Right renal cortex interstitium (tissue), 3 donors: ENCODE measurements at regions not wholly inside any gene's neighbourhood (a gene's known extent, or its start where the extent isn't known, plus 50 kb on each side); places are given as distances from the start of the nearest gene placed in this dataset.
"Not testable (repeated sequence)": the region's sequence is repeated elsewhere in the genome, so short reads cannot be mapped to it uniquely, and the experiment has no call there.

Experiments used
- DNase-seq, 3 donors: peaks; one replicate each; pipeline ENCODE4 v3.0.0-alpha.2; 2013; ENCODE audit warnings: low read depth in 3 of 3, low spot score in 2 of 3

DNA sequence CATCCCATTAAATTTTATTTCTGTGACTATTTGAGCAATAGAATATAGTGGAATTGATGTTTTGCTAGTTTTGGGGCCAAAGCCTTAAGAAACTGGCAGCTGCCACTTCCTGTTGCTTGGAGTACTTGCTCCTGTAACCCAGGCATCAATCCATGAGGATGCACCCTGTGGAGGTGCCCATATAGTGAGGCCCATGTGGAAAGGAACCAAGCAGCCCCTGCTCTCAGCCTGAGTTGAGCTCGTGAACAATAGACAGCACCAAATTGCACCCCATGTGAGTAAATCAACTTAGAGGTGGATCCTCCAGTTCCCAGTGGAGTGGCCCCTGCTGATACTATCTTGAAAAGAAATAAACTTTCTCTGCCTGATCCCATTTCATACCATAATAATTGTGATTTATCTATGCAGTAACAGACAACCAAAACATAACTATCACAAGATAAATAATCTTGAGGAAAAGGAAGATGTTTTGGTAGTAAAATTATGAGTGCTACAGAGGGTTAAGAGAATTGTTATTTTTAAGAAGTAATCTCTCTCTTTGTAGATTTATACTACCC lies 481.9 kb downstream of the TBC1D32 start:
- DNase-seq: no peak

DNA sequence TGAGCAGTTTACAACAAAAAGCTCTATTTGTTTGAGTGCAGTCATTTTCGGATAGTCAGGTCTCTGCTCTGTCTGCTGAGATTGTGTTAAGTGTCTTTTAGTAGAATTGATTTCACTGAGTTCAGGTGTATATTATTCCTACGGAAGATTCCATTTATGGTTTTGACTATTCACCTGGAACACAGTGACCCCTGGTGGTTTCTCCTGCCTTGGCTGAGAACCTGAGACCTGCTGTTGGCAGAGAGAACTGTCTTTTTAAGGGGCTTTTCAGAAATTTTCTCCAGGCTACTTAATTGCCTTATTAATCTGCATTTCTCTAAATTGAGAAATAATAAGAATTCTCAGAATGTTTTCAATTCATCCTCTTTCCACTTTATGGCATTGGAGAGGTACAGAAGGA lies 508.0 kb downstream of the TBC1D32 start:
- peak in 1 of 3 donors; percentile 17 for DNase-seq

- DNase-seq: no peak
Observed at GRCh38 chr6:120816794-120817193, 517.5 kb downstream of the TBC1D32 start.

GRCh38 chr6:120805276-120805675 lies 529.0 kb downstream of the TBC1D32 start:
- no peak for DNase-seq

DNA sequence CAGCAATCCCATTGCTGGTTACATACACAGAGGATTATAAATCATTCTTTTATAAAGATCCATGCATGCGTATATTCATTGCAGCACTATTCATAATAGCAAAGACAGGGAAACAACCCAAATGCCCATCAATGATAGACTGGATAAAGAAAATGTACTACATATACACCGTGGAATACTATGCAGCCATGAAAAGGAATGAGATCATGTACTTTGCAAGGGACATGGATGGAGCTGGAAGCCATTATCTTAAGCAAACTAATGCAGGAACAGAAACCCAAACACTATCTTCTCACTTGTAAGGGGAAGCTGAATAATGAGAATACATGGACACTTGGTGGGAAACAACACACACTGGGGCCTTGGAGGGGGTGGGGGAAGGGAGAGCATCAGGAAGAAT lies 529.7 kb downstream of the TBC1D32 start:
- DNase-seq: no peak

DNA sequence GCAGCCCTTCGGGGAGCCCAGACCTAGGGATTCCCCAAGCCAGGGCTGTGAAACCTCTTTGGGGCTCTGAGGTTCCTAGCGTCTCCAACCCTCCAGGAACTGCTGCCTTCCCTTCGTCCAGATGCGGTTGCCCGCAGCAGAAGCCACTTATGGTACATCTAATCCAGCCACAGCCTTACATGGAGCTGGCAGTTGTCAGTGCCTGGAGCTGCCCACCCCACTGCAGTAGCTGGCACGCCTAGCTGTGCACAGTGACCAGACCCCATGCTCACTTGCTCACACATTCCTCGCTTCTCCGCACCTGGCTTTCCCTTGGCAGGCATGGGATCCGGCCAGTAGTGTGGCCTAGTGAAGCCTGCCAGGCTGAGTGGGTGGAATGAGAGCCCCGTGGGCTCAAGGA lies 547.6 kb downstream of the TBC1D32 start:
- no peak for DNase-seq

DNA sequence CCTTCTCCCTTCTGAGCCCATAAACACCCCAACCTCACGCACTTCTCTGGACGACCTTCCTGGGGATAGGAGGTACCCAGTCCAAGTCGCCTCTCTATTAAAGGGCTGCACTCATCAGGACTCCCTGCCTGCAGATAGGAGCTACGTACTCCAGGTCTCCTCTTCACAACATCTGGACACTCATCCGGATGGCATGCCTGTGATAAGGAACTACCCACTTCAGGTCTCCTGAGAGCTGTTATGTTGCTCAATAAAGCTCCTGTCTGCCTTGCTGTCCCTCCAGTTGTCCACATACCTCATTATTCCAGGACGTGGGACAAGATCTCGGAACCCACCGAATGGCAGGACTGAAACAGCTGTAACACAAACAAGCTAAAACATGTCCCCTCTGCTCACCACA lies 548.0 kb downstream of the TBC1D32 start:
- no peak for DNase-seq

DNA sequence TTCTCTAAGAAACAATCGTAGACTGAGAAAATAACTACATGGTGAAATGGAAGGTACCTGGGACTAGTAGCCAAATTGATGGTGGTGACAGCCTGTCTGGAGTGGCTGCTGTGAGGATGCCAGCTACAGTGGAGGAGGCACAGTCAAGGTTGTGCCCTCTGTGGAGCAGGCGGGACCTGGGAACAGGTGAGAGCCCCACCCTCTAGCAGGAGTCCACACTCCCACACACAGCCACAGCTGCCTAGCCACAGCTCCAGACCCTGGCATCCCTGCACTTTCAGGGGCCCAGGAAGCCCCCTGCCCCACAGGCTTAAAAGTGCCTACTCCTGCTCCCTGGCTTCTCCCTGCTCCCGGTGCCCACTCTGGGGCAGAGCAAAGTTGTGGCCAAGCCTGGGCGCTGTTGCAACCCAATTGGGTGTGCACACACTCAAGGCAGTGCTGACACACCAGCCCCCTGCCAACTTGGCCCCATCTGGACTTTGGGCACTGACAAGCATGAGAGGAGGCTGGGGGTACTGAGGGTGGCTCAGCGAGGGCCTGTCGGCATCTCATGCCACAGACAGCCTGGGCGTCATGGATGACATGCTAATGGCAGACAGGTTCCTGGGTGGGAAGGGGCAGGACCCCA lies 548.7 kb downstream of the TBC1D32 start:
- DNase-seq: no peak

DNA sequence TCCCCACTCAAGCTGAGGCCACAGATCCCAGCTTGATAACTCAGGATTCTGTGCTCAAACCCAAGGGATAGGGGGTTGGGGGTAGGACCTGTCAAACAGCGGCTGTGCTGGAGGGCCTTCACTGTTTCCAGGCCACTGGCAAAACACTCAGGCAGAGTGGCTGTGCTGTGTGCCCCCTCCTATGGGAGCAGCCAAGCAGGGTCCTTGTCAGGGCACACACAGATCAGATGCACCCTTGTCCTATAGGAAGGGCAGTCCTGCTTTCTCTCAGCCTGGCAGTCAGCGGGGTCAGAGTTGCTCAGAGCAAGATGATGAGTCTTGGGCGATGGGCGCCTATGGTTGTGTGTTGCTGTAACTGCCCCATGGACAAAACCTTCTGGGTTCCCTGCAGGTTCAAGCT lies 554.8 kb downstream of the TBC1D32 start:
- no peak for DNase-seq

GRCh38 chr6:120775698-120776097 lies 558.6 kb downstream of the TBC1D32 start:
- DNase-seq: no peak

DNA sequence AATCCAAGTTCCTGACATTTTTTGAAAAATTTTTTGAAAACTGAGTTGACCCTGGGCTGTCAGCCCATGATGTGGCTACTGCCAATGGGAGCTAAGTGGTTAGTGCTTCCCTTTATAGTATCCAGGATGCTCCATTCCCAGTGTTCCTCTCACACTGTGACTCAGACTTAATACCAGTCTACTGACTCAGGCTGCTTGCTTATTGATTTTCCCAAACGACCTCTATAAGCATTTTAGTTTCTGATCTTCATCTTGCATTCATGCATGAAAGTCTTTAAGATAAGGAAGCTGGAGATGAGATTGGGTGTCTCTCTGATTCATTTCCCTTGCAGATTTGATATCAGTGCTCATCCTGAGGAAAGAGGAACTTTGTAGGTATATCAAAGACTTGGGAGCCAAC lies 560.0 kb downstream of the TBC1D32 start:
- no peak for DNase-seq

DNA sequence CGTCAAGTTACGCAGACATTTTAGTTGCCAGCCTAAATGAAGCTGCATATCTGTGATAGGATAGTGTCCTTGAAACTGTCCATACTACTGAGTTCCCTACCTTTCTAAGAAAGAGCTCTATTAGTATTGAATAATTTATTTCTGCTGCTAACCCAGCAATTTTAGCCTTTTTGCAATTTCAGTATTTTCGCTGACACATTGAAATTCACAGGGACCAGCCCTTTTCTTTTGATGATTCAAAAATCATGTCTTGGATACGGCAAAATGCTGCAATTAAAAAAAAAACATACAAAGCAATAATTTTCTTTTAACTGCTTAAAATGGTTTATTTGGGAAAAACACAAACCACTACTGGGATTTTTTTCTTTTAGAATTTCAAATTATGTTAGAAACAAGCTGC lies 563.3 kb downstream of the TBC1D32 start:
- no peak for DNase-seq

DNA sequence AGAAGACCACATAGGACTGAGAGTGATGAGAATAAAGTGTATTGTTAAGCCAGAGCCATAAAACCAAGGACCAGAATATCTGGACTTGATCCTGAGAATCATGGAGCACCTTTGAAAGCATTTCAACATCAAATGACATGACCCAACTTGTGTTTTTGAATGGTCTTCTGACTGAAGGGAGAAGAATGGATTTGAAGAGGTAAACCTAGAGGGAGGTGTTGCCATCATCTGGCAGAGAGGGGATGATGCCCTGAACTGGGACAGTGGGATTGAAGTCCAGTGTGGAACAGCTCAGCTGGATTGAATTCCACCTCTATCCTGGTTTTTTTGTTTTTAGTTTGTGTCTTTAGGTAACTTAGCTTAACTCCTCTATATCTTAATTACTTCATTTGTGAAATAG lies 570.0 kb downstream of the TBC1D32 start:
- DNase-seq: no peak

- no peak for DNase-seq
Observed at GRCh38 chr6:120759570-120759969, 574.7 kb downstream of the TBC1D32 start.

GRCh38 chr6:120748574-120748973 lies 585.7 kb downstream of the TBC1D32 start:
- DNase-seq: not testable (repeated sequence)

GRCh38 chr6:120736740-120737139 lies 597.5 kb downstream of the TBC1D32 start:
- no peak for DNase-seq

- no peak for DNase-seq
Observed at GRCh38 chr6:120735641-120736040, 598.6 kb downstream of the TBC1D32 start.

GRCh38 chr6:120711255-120711654 lies 623.0 kb downstream of the TBC1D32 start:
- no peak for DNase-seq

DNA sequence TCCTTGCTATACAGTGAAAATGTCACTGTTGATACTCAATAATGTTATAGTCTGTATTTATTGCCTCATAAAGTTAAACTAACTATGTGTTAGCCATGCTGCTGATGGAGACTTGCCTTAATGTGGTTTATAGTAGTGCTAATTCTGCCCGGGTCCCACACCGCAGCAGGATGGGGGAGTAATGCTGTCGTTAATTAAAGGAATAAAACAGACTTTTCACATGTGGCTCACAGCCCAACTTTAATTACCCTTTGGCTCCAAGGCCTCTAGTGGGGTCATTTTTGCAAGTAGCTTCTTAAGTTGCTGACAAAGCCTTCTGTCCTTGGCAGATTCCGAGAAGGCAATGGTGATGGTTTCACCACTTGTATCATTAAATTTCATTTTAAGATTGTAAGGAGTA lies 634.3 kb downstream of the TBC1D32 start:
- peak in 2 of 3 donors; percentile 24 to 37 for DNase-seq

DNA sequence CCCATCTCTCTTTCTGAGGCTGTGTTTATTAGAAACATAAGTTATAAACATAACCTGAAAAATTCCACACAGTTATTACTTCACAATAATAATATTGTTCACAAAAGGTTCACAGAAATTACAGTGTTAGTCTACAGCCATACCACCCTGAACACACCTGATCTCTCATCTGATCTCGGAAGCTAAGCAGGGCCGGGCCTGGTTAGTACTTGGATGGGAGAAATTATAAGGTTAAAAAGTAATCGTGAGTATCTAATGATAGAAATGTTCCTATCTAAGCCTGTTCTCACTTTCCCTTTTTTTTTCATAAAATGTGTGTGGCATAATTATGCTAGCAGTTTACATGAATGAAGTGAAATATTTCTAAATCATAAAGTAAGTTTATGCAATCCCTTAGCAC lies 647.8 kb downstream of the TBC1D32 start:
- no peak for DNase-seq

- DNase-seq: no peak
Observed at GRCh38 chr6:120682145-120682544, 652.1 kb downstream of the TBC1D32 start.

DNA sequence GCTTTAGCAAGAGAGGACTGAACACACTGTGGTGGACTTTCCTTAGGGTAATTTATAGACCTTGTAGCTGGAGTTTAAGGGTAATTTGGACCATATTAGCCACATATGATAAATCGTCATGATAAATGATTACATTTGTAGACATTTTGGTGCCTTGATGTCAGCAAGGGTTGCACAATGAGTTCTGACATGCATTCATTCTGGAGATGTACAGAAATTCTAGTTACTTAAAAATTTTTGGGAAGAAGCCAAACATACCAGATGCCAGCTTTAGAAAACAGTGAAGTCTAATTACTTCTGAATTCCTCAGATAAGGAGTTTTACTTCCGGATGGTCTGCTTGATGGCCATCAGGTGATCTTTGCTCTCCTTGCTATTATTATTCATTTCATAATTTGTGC lies 653.1 kb downstream of the TBC1D32 start:
- no peak for DNase-seq

GRCh38 chr6:120675886-120676285 lies 658.4 kb downstream of the TBC1D32 start:
- no peak for DNase-seq
